Endometrial microvascular endothelial cells (primary cell): ENCODE measurements at regions not wholly inside any gene's neighbourhood (a gene's known extent, or its start where the extent isn't known, plus 50 kb on each side); places are given as distances from the start of the nearest gene placed in this dataset.
"Not testable (repeated sequence)": the region's sequence is repeated elsewhere in the genome, so short reads cannot be mapped to it uniquely, and the experiment has no call there.

Experiments
- in situ Hi-C: cut with HindIII; loops from 2 replicates; pipeline ENCODE4 v1.10.0; 2017; ENCODE audit warnings: low sequenced_read_pairs, low pct_unique_long_range_greater_than_20kb; ENCODE audit errors: inconsistent ontology term

GRCh38 chr3:152692326-152692725, 142.6 kb upstream of the P2RY1 start:
- in situ Hi-C loops: not testable (repeated sequence)

DNA sequence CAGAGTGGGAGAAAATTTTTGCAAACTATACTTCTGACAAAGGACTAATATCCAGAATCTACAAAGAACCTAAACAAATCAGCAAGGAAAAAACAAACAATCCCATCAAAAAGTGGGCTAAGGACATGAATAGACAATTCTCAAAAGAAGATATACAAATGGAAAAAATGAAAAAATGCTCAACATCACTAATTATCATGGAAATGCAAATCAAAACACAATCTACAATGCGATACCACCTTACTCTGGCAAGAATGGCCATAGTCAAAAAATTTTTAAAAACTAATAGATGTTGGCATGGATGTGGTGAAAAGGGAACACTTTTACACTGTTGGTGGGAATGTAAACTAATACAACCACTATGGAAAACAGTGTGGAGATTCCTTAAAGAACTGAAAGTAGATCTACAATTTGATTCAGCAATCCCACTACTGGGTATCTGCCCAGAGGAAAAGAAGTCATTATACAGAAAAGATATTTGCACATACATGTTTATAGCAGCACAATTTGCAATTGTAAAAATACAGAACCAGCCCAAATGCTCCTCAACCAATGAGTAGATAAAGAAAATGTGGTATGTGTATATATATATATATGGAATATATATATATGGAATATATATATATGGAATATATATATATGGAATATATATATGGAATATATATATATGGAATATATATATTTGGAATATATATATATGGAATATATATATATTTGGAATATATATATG, 141.2 kb upstream of the P2RY1 start:
- in situ Hi-C loops: not testable (repeated sequence)

DNA sequence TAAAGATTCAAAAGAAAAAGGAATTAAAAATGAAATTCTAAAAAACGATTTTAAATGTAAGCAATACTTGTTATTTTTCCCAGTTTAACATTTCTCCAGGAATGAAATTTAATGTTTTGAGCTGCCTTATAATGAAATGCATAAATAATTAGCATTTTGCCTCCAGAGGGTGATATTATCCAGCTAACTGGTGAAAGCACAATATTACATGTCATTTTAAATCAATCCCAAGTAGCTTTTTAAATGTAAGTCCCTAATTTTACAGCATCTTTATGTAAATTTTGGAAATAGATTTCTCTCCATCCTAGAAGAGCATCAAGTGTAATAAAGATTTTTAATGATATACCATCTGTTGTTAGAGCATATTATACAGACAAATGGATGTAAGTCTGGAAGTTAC, 139.1 kb upstream of the P2RY1 start:
- in situ Hi-C loops: no loop called here

DNA sequence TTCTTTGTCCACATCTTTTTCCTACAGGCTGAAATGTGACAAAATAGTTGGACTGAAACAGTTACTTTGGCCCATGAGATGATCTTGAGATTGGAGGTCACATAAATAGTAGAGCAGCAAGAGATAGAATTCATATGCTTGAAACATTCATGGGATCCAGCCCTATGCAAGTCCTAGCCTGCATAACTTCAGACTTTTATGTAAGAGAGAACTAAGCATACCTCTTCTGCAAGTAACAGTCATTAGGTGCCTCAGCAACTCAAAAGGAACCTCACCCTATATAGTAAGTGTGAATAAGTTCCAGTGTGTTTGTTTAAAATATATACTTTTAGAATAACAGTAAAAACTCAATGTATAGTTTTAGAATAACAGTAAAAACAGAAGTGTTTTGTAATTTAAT, 138.0 kb upstream of the P2RY1 start:
- in situ Hi-C loops: no loop called here

DNA sequence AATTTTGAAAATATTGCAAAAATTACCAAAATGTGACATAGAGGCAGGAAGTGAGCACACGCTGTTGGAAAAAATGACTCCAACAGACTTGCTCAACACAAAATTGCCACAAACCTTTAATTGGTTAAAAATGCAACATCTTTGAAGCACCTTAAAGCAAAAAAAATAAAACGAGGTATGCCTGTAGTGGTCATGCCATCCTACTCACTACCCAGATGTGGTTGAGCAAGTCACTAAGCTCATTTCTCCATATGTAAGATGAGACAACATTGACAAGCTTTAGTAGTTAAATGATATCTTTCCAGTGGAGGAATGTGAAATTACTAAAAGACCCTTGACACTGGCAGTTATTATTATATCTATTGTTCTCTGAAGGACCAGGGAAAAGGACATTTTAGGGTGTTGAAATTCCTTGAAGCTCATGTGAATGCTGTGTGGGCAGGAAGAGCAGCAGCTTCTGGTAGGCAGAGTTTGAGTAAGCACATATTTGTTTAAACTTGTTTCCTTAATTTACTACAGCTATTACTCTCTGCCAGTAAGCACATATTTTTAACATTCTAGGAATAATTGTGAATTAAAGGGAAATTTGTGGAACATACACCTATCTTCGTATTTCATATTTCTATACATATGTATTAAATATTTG, 131.6 kb upstream of the P2RY1 start:
- in situ Hi-C loops: no loop called here

DNA sequence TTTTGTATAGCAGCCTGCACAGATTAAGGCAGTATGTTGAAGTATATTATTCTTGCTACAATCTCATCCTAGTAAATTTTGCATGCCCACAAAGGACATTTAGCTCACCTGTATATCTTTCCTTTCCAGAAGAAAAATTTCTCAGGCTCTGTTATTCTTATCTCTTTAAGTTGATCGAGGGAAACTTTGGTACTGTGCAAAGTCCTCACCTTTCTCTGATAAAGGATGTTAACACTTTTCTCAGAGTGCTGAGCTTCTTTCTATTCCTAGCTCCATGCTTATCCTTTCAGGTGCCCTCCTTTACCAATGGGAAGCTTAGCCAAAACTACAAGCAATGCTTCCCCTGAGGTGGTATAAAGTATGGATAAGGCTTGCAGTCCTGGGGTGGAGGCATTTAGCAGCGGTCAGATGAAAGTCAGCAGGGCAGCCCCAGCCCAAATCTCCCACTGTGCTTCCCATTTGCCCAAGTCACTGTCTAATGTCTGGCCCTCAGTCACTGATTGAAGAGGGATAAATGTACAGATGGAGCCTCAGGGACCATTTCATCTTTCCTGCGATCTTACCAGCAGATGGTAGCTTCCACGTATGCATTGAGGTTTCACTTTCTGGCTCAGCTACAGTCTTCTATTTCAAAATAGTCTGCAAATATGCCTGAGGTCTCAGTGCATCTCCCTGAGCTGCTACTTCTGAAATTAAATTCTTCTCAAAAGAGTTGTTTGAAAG, 127.8 kb upstream of the P2RY1 start:
- in situ Hi-C loops: no loop called here

DNA sequence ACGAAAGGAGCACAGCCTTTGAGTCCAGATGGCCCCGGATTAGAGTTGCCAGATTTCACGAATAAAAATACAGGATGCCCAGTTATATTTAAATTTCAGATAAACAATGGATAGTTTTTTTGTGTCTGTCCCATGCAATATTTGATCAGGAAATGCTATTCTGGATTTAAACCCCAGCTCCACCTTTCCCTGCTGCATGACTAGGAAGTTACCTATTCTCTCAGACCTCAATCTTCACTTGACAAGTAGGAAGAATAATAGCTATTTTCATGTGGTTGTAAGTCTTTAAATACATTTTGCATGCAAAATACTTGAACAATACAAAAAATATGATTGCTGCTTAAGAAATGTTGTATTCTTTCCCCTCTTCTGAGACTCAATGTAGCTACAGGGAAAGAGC, 125.3 kb upstream of the P2RY1 start:
- in situ Hi-C loops: no loop called here

GRCh38 chr3:152710549-152710948, 124.4 kb upstream of the P2RY1 start:
- in situ Hi-C loops: no loop called here

DNA sequence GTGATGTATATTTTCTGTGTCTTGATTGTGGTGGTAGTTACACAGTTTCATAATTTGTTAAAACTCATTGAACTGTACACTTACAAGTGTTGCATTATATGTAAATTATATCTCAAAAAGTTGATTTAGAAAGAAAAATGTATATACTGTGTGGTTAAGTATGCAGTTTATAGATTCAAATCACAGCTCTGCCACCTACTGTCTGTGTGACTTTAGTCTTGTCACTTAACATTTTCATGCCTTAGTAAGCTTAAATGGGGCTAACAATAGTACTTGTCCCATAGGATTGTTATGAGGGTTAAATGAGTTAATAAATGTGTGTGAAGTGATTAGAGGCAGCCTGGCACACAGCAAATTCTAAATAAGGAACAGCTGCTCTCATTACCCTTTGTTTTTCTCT, 120.9 kb upstream of the P2RY1 start:
- in situ Hi-C loops: no loop called here

DNA sequence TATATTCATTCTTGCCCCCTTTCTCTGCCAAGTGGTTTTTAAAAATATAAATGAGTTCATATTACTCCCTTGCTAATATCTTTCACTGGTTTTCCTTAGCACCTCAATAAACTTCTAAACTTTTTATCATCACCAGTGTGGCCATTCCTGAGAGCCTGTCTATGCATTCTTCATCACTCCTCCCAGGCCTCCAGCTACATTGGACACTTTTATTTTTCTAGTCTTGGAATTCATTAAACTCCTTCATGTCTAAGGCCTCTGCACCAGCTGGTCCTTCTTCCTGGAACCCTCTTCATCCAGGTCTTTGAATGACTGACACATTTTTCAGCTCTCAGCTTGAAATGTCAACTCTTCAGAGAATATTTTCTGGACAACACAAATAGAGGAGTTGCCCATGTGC, 120.4 kb upstream of the P2RY1 start:
- in situ Hi-C loops: no loop called here

- in situ Hi-C loops: no loop called here
Measured at GRCh38 chr3:152717252-152717651, 117.7 kb upstream of the P2RY1 start.

GRCh38 chr3:152718810-152719209, 116.1 kb upstream of the P2RY1 start:
- in situ Hi-C loops: no loop called here

GRCh38 chr3:152719264-152719663, 115.7 kb upstream of the P2RY1 start:
- in situ Hi-C loops: no loop called here

DNA sequence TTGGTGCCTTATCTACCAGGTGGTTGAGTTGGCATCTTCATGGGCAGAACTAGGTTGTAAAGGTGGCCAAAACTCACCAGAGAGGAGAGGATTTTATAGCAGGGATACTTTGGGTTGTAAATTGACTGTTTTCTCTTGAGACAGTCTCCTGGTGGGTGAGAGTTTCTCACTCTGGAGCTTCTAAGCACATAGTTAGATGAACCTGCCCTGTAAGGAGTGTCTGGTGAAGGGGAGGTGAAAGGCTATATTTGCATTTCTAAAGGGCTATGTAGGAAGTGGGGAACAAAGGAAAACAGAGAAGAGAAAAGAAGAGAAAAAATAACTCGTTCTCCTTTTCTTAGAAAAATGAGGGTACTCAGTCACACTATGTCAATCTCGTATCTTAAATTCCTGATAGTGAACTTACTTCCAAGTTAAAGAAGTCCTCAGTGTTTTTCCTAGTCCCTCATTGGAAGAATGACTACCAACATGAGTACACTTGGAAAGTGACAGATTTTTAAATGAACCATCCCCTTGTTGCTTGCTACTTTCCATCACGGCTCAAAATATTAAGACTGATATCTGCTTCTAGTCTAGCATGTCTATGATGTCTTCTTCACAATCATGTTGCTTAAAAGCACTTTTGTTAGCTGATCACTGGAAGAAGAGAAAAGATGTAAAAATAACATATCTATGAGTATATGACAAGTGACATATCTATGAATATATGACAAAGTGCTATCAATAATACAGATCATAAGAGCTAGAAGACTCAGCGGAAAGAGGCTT, 113.8 kb upstream of the P2RY1 start:
- in situ Hi-C loops: no loop called here

DNA sequence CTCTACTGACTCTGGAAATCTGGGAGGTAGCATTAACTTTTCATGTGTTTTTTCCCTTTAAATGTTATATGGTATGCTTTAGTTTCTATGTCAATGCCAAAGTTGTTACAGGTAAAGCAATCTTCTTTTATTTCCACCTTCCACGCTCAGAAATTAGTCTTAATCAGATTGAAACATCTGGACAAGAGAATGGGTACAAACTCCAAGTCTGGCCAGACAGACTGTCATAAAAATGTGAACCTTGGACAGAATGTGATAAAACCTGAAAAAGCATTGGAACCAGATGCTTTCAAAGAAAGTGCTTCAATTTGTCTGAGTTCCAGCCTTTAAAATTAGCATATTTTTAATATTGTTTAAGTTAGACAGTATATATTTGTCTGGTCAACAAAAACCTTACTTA, 110.7 kb upstream of the P2RY1 start:
- in situ Hi-C loops: no loop called here

GRCh38 chr3:152728231-152728980, 106.5 kb upstream of the P2RY1 start:
- in situ Hi-C loops: no loop called here

GRCh38 chr3:152729906-152730305, 105.0 kb upstream of the P2RY1 start:
- in situ Hi-C loops: no loop called here

- in situ Hi-C loops: no loop called here
Measured at GRCh38 chr3:152731511-152731910, 103.4 kb upstream of the P2RY1 start.

DNA sequence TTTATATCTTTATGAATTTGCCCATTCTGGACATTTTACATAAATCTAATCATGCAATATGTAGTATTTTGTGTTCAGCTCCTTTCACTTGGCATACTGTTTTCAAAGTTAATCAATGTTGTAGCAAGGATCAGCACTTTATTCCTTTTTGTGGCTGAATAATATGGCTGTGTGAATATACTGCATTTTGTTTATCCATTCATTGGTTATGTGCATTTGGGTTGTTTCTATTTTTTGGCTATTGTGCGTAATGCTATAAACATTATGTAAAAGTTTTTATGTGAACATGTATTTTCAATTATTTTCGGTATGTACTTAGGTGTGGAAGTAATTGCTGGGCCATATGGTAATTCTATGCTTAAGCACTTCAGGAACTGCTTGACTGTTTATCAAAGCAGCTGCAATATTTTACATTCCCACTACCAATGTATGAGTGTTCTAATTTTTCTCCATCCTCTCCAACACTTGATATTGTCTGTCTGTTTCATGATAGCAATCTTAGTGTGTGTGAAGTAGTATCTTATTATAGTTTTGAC, 101.3 kb upstream of the P2RY1 start:
- in situ Hi-C loops: no loop called here
